SJSA1 (cell line): ENCODE measurements at regions not wholly inside any gene's neighbourhood (a gene's known extent, or its start where the extent isn't known, plus 50 kb on each side); places are given as distances from the start of the nearest gene placed in this dataset.
"Not testable (repeated sequence)": the region's sequence is repeated elsewhere in the genome, so short reads cannot be mapped to it uniquely, and the experiment has no call there.

Experiments used
- DNase-seq, 2 experiments: peaks; one replicate each; pipeline ENCODE4 v3.0.0-alpha.2; 2015 to 2020; ENCODE audit warnings: low spot score in 2 of 2, low read depth in 1 of 2
- H3K27ac ChIP-seq: fragments of 250-450 bp; sonication (Bioruptor Pico); 2 replicates; pipeline ENCODE4 v1.5.1; 2020; ENCODE audit warnings: mild to moderate bottlenecking, moderate library complexity
- H3K27me3 ChIP-seq: fragments of 250-450 bp; sonication (Bioruptor Pico); replicated peaks from 2 replicates; pipeline ENCODE4 v1.5.1; 2020; ENCODE audit warnings: mild to moderate bottlenecking, moderate library complexity
- H3K36me3 ChIP-seq: fragments of 250-450 bp; sonication (Bioruptor Pico); 2 replicates; pipeline ENCODE4 v1.5.1; 2020; ENCODE audit warnings: mild to moderate bottlenecking
- H3K4me1 ChIP-seq: fragments of 250-450 bp; sonication (Bioruptor Pico); replicated peaks from 2 replicates; pipeline ENCODE4 v1.6.1; 2021; ENCODE audit warnings: mild to moderate bottlenecking
- H3K4me3 ChIP-seq: fragments of 250-450 bp; sonication (Bioruptor Pico); 2 replicates; pipeline ENCODE4 v1.5.1; 2020; ENCODE audit warnings: mild to moderate bottlenecking
- H3K9me3 ChIP-seq: fragments of 250-450 bp; sonication (Bioruptor Pico); replicated peaks from 2 replicates; pipeline ENCODE4 v1.5.1; 2020; ENCODE audit warnings: mild to moderate bottlenecking

DNA sequence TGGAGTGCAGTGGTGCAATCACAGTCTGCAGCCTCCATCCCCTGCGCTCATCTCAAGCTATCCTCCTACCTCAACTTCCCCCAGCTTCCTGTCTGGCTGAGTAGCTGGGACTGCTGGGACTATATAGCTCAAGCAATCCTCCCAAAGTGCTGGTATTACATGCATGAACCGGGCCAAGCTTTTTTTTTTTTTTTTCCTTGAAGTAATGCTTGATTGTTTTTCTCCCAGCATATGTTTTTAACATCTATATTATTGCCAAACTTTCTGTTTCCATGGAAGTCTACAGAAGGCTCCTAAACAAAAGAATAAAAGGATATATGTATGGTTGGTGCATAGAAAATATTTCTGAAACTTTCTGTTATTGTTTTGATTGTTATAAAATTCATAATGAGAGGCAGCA, 853.6 kb downstream of the KCNA4 start:
- no peak for DNase-seq
- H3K9me3 ChIP-seq = no peaks in the 10 kb centered on the region
- H3K4me1 ChIP-seq = peaks cover 12% of the 10 kb centered on the region
- no peak overlapping the region for H3K4me3 ChIP-seq
- H3K27me3 ChIP-seq = no peaks in the 10 kb centered on the region
- no peaks in the 10 kb centered on the region for H3K36me3 ChIP-seq
- H3K27ac ChIP-seq = no peak overlapping the region

DNA sequence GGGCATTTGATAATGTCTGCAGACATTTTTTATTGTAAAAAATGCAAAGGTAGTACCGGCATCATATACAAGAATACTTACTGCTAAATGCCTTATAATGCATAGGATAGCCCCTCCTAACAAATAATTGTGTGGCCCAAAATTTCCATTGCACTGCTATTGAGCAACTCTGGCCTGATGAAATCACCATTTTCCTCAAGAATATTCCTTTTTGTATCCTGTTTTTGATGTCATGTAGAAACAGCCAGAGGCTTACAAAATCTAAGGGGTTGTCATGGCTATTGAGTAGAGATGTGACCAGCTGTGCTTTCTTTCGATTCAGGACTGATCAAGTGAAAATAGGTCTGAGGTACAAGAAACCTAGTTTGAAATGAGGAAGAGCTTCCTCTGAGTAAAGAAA, 854.3 kb downstream of the KCNA4 start:
- DNase-seq = no peak
- H3K4me3 ChIP-seq = no peak overlapping the region
- no peaks in the 10 kb centered on the region for H3K9me3 ChIP-seq
- H3K27me3 ChIP-seq = no peaks in the 10 kb centered on the region
- peaks cover 12% of the 10 kb centered on the region for H3K4me1 ChIP-seq
- no peak overlapping the region for H3K27ac ChIP-seq
- no peaks in the 10 kb centered on the region for H3K36me3 ChIP-seq

DNA sequence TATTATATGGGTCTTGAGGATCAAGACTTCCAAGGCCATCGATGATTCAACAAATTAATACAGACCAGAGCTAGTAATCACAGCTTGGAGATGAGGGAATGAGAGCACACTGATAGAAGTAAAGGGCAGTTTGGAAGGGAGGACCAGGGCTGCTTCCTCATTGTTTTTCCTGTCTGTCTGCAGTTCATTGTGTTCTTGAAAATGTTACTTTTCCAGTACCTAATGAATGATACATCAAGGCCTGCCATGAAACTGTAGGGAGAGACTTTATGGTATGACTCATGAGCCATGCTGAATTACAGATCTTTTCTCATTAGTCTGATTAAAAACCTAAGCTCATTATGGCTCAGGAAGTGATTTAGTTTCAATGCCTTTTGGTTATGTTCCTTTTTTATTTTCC, 855.6 kb downstream of the KCNA4 start:
- Histone ChIP-seq H3K27ac (no peak overlapping the region), H3K36me3 (no peaks in the 10 kb centered on the region), H3K9me3 (no peaks in the 10 kb centered on the region), H3K4me1 (peaks cover 12% of the 10 kb centered on the region), H3K27me3 (no peaks in the 10 kb centered on the region), H3K4me3 (no peak overlapping the region)
- no peak for DNase-seq

DNA sequence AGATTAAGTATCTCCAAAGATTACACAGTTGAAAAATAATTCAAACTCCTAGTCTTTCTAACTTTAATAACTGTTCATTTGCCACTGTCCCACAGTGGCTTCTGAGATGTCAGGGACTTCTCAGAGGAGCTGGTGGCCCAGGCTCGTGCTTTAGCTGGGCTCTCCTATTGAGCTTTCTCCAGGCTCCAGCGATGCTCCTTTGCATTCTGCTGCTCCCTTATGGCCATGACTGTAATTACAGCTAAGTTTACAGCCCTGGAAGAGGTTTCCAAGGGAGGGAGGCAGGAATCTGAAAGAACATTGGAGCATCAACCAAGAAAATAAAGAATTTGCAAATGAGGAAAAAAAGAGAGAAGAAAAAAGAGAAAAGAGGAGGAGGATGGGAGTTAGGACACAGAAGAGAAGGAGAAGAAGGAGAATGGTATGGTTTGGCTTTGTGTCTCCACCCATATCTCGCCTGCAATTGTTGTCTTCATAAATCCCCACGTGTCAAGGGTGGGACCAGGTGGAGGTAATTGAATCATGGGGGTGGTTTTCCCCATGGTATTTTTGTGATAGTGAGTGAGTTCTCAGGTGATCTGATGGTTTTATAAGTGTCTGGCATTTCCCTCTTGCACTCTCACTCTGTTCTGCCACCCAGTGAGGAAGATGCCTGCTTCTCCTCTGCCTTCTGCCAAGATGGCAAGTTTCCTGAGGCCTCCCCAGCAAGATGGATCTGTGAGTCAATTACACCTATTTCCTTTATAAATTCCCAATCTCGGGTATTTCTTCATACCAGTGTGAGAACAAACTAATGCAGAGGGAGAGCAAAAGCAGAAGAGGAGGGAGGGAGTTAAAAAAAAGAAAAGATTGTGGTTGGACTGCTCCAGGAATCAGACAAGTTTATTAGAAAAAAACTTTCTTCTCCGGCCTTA, 857.0 kb downstream of the KCNA4 start:
- Histone ChIP-seq H3K4me3 (no peak overlapping the region), H3K36me3 (no peaks in the 10 kb centered on the region), H3K27me3 (no peaks in the 10 kb centered on the region), H3K9me3 (no peaks in the 10 kb centered on the region), H3K4me1 (peaks cover 4% of the 10 kb centered on the region), H3K27ac (no peak overlapping the region)
- peak; percentile 64 to 74 for DNase-seq

DNA sequence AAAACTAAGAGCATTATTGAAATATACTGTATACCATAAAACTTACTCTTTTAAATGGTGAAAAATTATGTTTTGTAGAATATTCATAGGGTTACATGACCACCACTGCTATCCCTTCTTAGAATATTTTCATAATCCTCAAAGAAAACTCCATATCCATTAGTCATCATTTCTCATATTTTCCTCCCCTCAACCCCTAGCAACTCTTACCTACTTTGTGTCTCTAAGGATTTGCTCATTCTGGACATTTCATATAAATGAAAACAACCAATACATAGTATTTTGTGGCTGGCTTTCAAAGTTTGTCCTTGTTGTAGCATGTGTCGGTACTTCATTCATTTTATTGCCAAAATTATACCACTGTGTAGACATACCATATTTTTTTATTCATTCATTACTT, 863.8 kb downstream of the KCNA4 start:
- Histone ChIP-seq H3K4me1 (no peaks in the 10 kb centered on the region), H3K9me3 (no peaks in the 10 kb centered on the region), H3K27me3 (no peaks in the 10 kb centered on the region), H3K4me3 (no peak overlapping the region), H3K36me3 (no peaks in the 10 kb centered on the region), H3K27ac (no peak overlapping the region)
- DNase-seq = no peak

DNA sequence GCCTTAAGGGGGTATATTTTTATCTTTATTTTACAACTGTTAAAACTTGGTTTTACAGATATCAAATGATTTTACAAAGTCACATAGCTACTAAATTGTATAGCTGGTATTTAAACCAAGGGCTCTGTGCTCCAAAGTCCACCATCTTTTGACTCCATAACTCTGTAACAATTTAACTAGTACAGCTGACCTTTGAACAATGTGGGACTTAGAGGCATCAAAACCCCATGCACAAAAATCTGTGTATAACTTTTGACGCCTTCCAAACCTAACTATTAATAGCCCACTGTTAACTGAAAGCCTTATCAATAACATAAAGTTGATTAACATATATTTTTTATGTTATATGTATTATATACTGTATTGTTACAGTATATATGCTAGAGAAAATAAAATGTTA, 874.3 kb downstream of the KCNA4 start:
- not testable (repeated sequence) for H3K9me3 ChIP-seq, DNase-seq, H3K36me3 ChIP-seq, H3K27ac ChIP-seq, H3K4me1 ChIP-seq, H3K4me3 ChIP-seq, H3K27me3 ChIP-seq

DNA sequence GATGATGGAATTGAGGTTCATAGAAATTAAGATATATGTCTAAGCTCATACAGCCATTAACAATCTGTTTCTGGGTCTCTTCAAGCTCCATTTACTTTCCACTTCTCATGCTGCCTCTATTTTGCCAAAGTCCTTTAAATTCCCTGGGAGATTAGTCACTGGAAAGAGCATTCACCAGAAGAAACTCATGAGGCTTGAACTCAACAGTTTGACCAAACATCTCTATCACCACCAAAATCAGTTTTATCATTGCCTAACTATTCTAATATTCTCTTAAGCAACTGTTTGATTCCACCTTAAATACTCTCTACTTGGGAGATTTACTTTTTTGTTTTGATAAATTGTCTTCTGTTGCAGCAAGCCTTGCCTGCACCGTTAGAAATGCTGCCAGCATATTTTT, 881.3 kb downstream of the KCNA4 start:
- no peaks in the 10 kb centered on the region for H3K27me3 ChIP-seq
- H3K27ac ChIP-seq = no peak overlapping the region
- H3K4me3 ChIP-seq = no peak overlapping the region
- H3K9me3 ChIP-seq = no peaks in the 10 kb centered on the region
- no peak for DNase-seq
- H3K36me3 ChIP-seq = no peaks in the 10 kb centered on the region
- 0 out of 2 replicates have a peak, but pooled peaks cover 3% of the 10 kb centered on the region for H3K4me1 ChIP-seq

DNA sequence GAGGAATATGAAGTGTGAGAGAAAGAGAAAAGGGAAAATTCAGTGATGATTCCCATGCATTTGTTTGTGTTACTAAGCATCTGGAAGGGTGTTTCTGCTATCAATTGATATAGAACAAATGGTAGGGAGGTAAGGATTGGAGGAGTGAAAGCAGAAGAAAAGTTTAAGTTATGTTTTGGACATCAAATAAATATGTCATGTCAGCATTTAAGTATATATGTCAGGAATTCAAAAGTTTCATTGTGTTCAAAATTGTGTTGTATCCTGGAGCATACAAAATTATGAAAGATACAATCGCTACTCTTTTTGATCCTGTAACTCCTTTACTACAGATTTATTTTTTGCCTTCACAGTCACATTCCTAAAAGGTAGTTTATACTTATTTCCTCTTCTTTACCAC, 885.8 kb downstream of the KCNA4 start:
- DNase-seq = no peak
- Histone ChIP-seq H3K27me3 (no peaks in the 10 kb centered on the region), H3K36me3 (no peaks in the 10 kb centered on the region), H3K4me3 (no peak overlapping the region), H3K9me3 (no peaks in the 10 kb centered on the region), H3K27ac (no peak overlapping the region), H3K4me1 (peaks cover 9% of the 10 kb centered on the region)

DNA sequence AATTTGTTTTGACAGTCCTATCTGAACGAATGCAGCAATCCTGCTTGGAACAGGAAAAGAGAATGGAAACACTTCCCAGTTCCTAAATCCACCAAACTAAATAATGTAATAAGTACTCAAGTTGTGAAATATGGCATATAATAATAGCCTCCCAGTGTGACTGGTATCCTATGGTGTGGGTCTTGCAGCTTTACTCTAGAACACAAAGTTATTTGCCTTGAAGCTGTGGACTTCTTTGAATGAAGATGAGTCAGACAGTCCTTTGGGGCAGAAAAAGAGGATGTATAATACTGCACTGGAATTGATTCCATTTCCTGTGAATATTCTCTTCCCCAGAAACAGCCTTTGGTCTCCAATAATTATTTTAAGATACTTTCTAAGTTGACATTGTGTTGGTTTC, 887.0 kb downstream of the KCNA4 start:
- no peaks in the 10 kb centered on the region for H3K9me3 ChIP-seq
- peaks cover 6% of the 10 kb centered on the region for H3K4me1 ChIP-seq
- H3K4me3 ChIP-seq = no peak overlapping the region
- no peaks in the 10 kb centered on the region for H3K27me3 ChIP-seq
- DNase-seq = no peak
- no peaks in the 10 kb centered on the region for H3K36me3 ChIP-seq
- H3K27ac ChIP-seq = no peak overlapping the region

DNA sequence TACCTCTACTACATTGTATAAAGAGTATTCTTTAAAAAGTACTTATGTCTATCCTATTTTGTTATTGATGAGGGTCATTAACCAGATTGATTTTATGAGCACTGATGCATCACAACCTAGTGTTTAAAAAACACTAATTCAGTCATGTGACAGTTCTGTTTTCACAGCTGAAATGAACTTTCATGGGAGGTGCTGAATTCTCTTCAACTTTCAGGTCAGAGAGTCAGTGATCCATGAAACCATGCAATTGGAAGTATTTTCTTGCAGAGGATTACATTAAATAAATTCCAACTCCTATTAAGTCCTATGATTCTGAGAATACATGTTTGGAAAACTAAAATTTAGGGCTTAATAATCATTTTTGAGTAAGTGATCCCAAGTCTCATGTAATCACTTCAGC, 889.4 kb downstream of the KCNA4 start:
- no peak overlapping the region for H3K4me3 ChIP-seq
- no peak overlapping the region for H3K27ac ChIP-seq
- no peaks in the 10 kb centered on the region for H3K27me3 ChIP-seq
- no peak for DNase-seq
- H3K36me3 ChIP-seq = no peaks in the 10 kb centered on the region
- no peaks in the 10 kb centered on the region for H3K9me3 ChIP-seq
- H3K4me1 ChIP-seq = peaks cover 6% of the 10 kb centered on the region

DNA sequence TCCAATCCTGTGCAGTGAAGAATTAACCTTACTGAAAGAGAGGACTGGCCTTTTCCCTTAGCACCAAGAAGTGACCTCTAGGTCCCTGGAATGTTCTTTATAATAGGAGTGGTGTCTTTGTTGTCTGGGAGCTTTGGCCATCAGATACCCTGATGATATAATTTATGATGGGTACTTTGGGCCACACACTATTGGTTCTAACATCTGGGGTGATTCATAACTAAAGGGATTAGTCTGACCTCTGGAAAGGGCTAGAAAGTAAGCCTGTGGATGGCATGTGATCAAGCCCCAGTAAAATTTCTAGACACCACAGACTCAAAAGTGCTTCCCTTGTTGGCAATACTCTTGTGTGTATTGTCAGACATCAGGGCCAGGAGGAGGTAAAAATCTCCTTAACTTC, 891.2 kb downstream of the KCNA4 start:
- H3K9me3 ChIP-seq = no peaks in the 10 kb centered on the region
- H3K4me1 ChIP-seq = peaks cover 10% of the 10 kb centered on the region
- H3K36me3 ChIP-seq = no peaks in the 10 kb centered on the region
- no peak overlapping the region for H3K4me3 ChIP-seq
- no peaks in the 10 kb centered on the region for H3K27me3 ChIP-seq
- no peak overlapping the region for H3K27ac ChIP-seq
- DNase-seq = no peak

DNA sequence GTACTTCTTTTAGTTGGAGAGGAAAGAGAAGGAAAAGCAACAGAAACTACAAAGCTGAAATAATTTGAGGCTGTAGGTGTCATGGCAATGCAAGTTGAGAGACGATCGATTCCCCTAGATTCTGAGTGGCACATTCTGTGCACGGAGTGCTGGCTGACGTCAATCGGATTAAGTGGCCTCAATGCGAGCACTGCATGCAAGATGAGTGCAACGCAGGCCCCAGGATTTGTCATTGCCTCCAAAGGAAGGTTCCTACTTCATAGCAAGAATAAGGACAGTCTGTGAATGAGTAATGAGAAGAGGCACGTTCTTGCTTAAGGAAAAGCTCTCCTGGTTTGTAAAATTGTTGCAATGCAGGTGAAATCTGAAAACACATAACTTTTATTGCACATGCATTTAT, 892.4 kb downstream of the KCNA4 start:
- Histone ChIP-seq H3K4me1 (peaks cover 15% of the 10 kb centered on the region), H3K9me3 (no peaks in the 10 kb centered on the region), H3K4me3 (no peak overlapping the region), H3K36me3 (no peaks in the 10 kb centered on the region), H3K27ac (no peak overlapping the region), H3K27me3 (no peaks in the 10 kb centered on the region)
- no peak for DNase-seq

DNA sequence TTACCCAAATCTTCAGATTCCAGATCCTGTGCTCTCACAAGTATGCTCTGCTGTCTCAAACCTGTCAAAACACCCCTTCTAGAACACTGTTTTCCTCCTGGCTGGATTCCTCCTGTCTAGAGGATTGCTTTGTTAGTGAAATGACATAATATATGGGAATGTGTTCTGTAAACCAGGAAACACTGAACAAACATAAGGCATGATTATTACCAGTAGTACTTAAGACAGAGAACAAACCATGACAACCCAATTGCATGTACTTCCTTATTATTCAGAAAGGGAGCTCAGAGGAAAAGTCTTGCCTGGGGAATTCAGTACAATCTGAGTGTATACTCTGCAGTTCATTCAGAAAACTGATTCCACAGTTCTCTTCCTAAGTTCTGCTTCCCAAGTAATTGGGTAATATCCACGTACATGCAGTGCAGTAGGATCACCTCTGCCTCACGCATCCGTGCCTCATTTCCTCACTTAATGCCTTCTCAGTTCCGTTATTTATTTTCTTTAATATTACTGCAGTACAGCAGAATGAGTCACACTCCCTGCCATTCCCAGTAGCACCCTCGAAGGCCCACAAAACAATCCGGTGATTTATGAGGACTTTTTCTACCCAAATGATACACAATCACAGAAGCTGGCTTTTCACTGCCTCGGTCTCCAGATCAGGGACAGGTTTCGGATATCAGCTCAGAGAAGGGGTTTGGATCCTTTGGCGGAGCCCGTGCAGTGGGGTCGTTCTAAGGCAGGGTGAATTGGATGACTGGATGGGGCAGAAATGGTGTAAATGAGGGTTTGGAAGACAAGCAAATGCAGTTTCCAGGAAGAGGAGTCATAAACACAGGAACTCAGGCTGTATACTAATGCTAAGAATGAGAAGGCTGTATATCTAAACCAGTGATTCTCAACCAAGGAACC, 896.9 kb downstream of the KCNA4 start:
- Histone ChIP-seq H3K4me1 (peaks cover 26% of the 10 kb centered on the region), H3K4me3 (peak overlapping the region; percentile 24), H3K27ac (peak overlapping the region; percentile 97), H3K36me3 (no peaks in the 10 kb centered on the region), H3K27me3 (no peaks in the 10 kb centered on the region), H3K9me3 (no peaks in the 10 kb centered on the region)
- peak; percentile 86 to 96 for DNase-seq

DNA sequence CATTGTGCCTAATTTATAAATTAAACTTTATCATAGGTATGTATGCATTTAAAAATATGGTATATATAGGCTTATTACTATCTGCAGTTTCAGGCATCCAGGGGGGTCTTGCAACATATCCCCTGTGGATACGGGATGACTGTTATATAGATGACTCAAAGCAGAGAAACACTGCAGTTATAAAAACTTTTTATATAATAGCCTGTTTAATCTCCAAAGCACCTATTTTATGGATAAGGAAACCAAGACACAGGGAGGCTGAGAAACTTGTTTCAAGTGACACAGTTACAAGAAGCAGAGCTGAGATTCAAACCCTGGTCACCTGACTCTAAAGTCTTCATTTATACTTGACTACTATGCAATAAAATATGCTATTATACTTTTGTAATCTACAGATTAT, 897.7 kb downstream of the KCNA4 start:
- H3K4me3 ChIP-seq = no peak overlapping the region
- no peak for DNase-seq

More for the DNA sequence above, 897.7 kb downstream of the KCNA4 start:
- Histone ChIP-seq H3K9me3 (no peaks in the 10 kb centered on the region), H3K4me1 (peaks cover 26% of the 10 kb centered on the region), H3K36me3 (no peaks in the 10 kb centered on the region), H3K27ac (peak overlapping the region; percentile 97), H3K27me3 (no peaks in the 10 kb centered on the region)
